HG03135 (cell line): ENCODE measurements at regions not wholly inside any gene's neighbourhood (a gene's known extent, or its start where the extent isn't known, plus 50 kb on each side); places are given as distances from the start of the nearest gene placed in this dataset.

Experiments used
- ATAC-seq: cut with Tn5 transposase; IDR thresholded peaks from one replicate; pipeline ENCODE4 v1.9.1; 2021; ENCODE audit warnings: mild to moderate bottlenecking, moderate library complexity; ENCODE audit not compliant: unreplicated experiment

GRCh38 chr7:17120756-17121155, 177.7 kb upstream of the AHR start:
- ATAC-seq = no peak

- ATAC-seq = no peak
Measured at GRCh38 chr7:17121671-17122070, 176.8 kb upstream of the AHR start.

GRCh38 chr7:17123020-17123419, 175.4 kb upstream of the AHR start:
- no peak for ATAC-seq

GRCh38 chr7:17126413-17127268, 171.8 kb upstream of the AHR start:
- peak; percentile 65 for ATAC-seq

- ATAC-seq = no peak
Measured at GRCh38 chr7:17129218-17129617, 169.2 kb upstream of the AHR start.

- no peak for ATAC-seq
Measured at GRCh38 chr7:17130281-17131059, 168.0 kb upstream of the AHR start.

- no peak for ATAC-seq
Measured at GRCh38 chr7:17131060-17131345, 167.4 kb upstream of the AHR start.

- ATAC-seq = peak; percentile 52
Measured at GRCh38 chr7:17131983-17132655, 166.3 kb upstream of the AHR start.

GRCh38 chr7:17132726-17133125, 165.7 kb upstream of the AHR start:
- no peak for ATAC-seq

GRCh38 chr7:17133977-17134376, 164.5 kb upstream of the AHR start:
- ATAC-seq = no peak

- ATAC-seq = peak; percentile 80
Measured at GRCh38 chr7:17134786-17135185, 163.7 kb upstream of the AHR start.

GRCh38 chr7:17136126-17136525, 162.3 kb upstream of the AHR start:
- no peak for ATAC-seq

GRCh38 chr7:17139081-17139480, 159.4 kb upstream of the AHR start:
- ATAC-seq = no peak

GRCh38 chr7:17140406-17140805, 158.0 kb upstream of the AHR start:
- no peak for ATAC-seq

- no peak for ATAC-seq
Measured at GRCh38 chr7:17142831-17143541, 155.5 kb upstream of the AHR start.

GRCh38 chr7:17144322-17144721, 154.1 kb upstream of the AHR start:
- ATAC-seq = no peak

- no peak for ATAC-seq
Measured at GRCh38 chr7:17146621-17147020, 151.8 kb upstream of the AHR start.

- no peak for ATAC-seq
Measured at GRCh38 chr7:17147409-17147808, 151.0 kb upstream of the AHR start.

- ATAC-seq = peak; percentile 68
Measured at GRCh38 chr7:17150018-17150417, 148.4 kb upstream of the AHR start.

GRCh38 chr7:17152721-17153120, 145.7 kb upstream of the AHR start:
- ATAC-seq = no peak

- no peak for ATAC-seq
Measured at GRCh38 chr7:17153536-17153935, 144.9 kb upstream of the AHR start.
